GM12873 (cell line): ENCODE measurements at regions not wholly inside any gene's neighbourhood (a gene's known extent, or its start where the extent isn't known, plus 50 kb on each side); places are given as distances from the start of the nearest gene placed in this dataset.

Experiments
- TF ChIP-seq, protein P1 (sequence below): IDR thresholded peaks from 2 replicates; pipeline ENCODE4 v1.5.1; 2012; ENCODE audit warnings: low read depth, mild to moderate bottlenecking, moderate library complexity, low read length, control low read depth; ENCODE audit not compliant: insufficient read depth; ENCODE audit errors: missing control alignments

GRCh38 chr2:198991431-198991830 lies 466.3 kb downstream of the SATB2 start:
- TF ChIP-seq, protein P1, sequence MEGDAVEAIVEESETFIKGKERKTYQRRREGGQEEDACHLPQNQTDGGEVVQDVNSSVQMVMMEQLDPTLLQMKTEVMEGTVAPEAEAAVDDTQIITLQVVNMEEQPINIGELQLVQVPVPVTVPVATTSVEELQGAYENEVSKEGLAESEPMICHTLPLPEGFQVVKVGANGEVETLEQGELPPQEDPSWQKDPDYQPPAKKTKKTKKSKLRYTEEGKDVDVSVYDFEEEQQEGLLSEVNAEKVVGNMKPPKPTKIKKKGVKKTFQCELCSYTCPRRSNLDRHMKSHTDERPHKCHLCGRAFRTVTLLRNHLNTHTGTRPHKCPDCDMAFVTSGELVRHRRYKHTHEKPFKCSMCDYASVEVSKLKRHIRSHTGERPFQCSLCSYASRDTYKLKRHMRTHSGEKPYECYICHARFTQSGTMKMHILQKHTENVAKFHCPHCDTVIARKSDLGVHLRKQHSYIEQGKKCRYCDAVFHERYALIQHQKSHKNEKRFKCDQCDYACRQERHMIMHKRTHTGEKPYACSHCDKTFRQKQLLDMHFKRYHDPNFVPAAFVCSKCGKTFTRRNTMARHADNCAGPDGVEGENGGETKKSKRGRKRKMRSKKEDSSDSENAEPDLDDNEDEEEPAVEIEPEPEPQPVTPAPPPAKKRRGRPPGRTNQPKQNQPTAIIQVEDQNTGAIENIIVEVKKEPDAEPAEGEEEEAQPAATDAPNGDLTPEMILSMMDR, result no peak

- TF ChIP-seq, protein P1, result no peak
These were observed 482.0 kb downstream of the SATB2 start for GRCh38 chr2:198975779-198976178.

GRCh38 chr2:198973785-198974184 lies 484.0 kb downstream of the SATB2 start:
- TF ChIP-seq, protein P1, result no peak

DNA sequence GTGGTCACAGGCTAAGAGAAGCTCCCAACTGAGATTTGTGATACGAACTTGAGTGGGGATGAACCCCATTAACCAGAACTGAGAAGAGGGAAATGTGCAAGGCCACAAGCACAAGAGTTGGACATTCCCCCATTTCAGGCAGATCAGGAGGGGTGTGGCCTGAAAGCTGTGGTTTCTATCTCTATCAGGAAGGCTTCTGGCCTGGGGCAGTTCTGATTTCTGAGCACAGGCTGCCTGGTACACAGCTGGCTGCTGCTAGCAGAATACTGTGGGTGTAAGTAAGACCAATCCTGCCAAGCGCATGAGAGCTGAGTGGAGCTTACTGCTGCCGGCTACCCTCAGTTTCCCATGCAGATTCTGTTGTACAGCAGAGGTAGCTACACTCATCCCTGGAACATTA lies 484.6 kb downstream of the SATB2 start:
- TF ChIP-seq, protein P1, result no peak

DNA sequence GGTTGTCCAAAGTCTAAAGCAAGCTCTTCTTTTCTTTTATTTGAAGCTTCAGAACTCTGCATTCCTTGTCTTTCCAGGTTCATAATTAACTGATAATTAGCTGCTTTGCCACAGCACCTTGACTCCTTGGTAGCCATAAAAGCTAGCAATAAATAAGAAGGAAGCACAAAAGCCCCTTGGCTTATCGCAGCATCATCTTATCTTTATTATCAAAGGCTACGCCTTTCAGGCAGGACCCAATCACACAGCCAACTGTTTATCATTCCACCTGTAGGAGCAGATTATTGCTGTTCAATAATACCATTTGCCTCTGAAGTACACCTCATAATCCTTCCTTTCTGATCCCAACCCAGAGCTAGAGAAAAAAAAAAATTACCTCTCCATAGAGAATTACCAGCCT lies 489.2 kb downstream of the SATB2 start:
- TF ChIP-seq, protein P1, result no peak

DNA sequence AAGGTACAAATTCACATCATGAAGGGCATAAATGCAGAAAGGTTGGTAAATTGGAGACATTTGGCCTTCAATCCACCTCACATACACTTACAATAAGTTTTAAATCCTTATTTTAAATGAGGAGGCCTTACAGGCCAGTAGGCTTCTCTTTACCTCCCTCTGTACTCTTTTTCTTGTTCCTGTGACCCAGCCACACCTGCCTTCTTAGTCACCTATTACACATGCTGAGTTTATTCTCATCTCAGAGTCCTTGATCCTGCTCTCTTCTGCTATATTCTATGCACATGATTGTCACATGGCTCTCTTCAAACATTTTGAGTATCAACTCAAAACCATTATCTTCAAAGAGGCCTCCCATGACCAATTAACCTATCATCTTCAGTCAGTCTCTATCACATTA lies 491.5 kb downstream of the SATB2 start:
- TF ChIP-seq, protein P1, result no peak

GRCh38 chr2:198961547-198961946 lies 496.2 kb downstream of the SATB2 start:
- TF ChIP-seq, protein P1, result no peak
